ENCODE measurements at regions not wholly inside any gene's neighbourhood (a gene's known extent, or its start where the extent isn't known, plus 50 kb on each side); places are given as distances from the start of the nearest gene placed in this dataset.

DNA sequence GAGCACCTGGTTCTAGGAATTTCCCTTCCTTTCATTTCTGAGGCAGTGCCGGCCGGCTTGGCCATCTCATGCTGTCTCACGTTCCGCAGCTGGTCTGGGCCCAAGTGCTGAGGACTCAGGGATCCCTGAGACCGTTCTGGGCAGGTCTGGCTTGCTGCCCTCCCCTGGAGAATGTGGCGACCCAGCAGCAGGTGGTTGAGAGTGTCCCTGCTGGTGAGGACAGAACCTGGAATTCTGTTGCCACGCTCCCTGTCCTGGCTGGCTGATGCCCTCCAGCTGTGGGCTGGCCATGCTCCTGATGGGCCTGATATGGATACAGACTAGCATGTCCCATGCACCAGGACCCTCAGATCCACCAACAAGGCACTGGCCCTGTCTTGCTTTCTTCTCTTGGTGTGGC lies 114.0 kb upstream of the C1QTNF9B start:
- Histone ChIP-seq H3K36me3 (ENCODE audit: control insufficient read depth in 2 of 2, extremely low read depth in 1 of 2, insufficient read depth in 2 of 2, low read length in 2 of 2) (no peaks in the 10 kb centered on the region), H3K4me3 (ENCODE audit: control insufficient read depth in 2 of 3, extremely low read depth in 1 of 3, insufficient read depth in 2 of 3, low read depth in 1 of 3, low read length in 3 of 3) (no peak overlapping the region), H3K9ac (ENCODE audit: control insufficient read depth, extremely low read depth, insufficient read depth, low read length) (no peak overlapping the region), H3K9me1 (ENCODE audit: control insufficient read depth, extremely low read depth, insufficient read depth, low read length) (no peaks in the 10 kb centered on the region), H3K79me2 (ENCODE audit: control insufficient read depth, insufficient read depth, low read length) (no peaks in the 10 kb centered on the region), H3K27me3 (ENCODE audit: control insufficient read depth, extremely low read depth, insufficient read depth, low read length) (no peaks in the 10 kb centered on the region), H3K9me3 (ENCODE audit: control insufficient read depth, low read depth, low read length) (no peaks in the 10 kb centered on the region), H3K27ac (ENCODE audit: control insufficient read depth, insufficient read depth, low read length) (no peak overlapping the region), H4K20me1 (ENCODE audit: control insufficient read depth, extremely low read depth, insufficient read depth, low read length) (no peaks in the 10 kb centered on the region), H2AFZ (ENCODE audit: control insufficient read depth, low read length) (no peak overlapping the region), H3K4me2 (ENCODE audit: control insufficient read depth, extremely low read depth, insufficient read depth, low read depth, low read length) (no peak overlapping the region), H3K4me1 (ENCODE audit: control insufficient read depth, extremely low read depth, insufficient read depth, low read length) (no peaks in the 10 kb centered on the region)
- dilution Hi-C loops (cut with MboI; ENCODE audit: extremely low pct_ligation_motif_present, low sequenced_read_pairs) = no loop called here
- no peak for FAIRE-seq
- TF ChIP-seq CTCF (optimal IDR thresholded peaks at IDR 0.05 in 1 of 3, IDR thresholded peaks at IDR 0.05 in 1 of 3, conservative IDR thresholded peaks at IDR 0.05 in 1 of 3; ENCODE audit: extremely low read depth in 1 of 3, insufficient read depth in 2 of 3, low read length in 3 of 3) = no peak
- no peak for TF ChIP-seq EZH2 (IDR thresholded peaks at IDR 0.05; ENCODE audit: low read length)
- DNase-seq (ENCODE audit: low read depth, low spot score) = no peak

DNA sequence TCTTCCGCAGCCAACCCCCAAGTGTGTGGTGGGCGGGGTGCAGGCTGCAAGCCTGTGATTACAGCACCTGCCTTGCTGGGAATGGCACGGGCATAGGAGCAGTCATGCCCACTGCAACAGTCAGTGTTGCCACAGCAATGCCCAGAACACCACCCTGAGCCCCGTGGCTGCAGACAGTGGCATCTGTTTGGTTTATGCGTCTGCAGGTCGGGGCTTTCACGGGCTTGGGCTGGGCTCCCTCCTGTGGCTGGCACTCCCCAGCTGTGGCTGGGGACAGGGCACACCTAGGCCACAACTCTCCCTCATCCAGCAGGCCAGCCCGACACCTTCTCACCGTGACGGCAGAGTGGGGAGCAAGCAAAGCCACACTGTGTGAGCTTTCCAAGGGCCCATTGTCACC lies 115.3 kb upstream of the C1QTNF9B start:
- Histone ChIP-seq H3K4me3 (ENCODE audit: control insufficient read depth in 2 of 3, extremely low read depth in 1 of 3, insufficient read depth in 2 of 3, low read depth in 1 of 3, low read length in 3 of 3) (no peak overlapping the region), H3K79me2 (ENCODE audit: control insufficient read depth, insufficient read depth, low read length) (no peaks in the 10 kb centered on the region), H3K4me2 (ENCODE audit: control insufficient read depth, extremely low read depth, insufficient read depth, low read depth, low read length) (no peak overlapping the region), H3K9me1 (ENCODE audit: control insufficient read depth, extremely low read depth, insufficient read depth, low read length) (no peaks in the 10 kb centered on the region), H3K4me1 (ENCODE audit: control insufficient read depth, extremely low read depth, insufficient read depth, low read length) (no peaks in the 10 kb centered on the region), H2AFZ (ENCODE audit: control insufficient read depth, low read length) (no peak overlapping the region), H3K36me3 (ENCODE audit: control insufficient read depth in 2 of 2, extremely low read depth in 1 of 2, insufficient read depth in 2 of 2, low read length in 2 of 2) (no peaks in the 10 kb centered on the region), H3K27ac (ENCODE audit: control insufficient read depth, insufficient read depth, low read length) (no peak overlapping the region), H3K27me3 (ENCODE audit: control insufficient read depth, extremely low read depth, insufficient read depth, low read length) (no peaks in the 10 kb centered on the region), H3K9ac (ENCODE audit: control insufficient read depth, extremely low read depth, insufficient read depth, low read length) (no peak overlapping the region), H3K9me3 (ENCODE audit: control insufficient read depth, low read depth, low read length) (no peaks in the 10 kb centered on the region), H4K20me1 (ENCODE audit: control insufficient read depth, extremely low read depth, insufficient read depth, low read length) (no peaks in the 10 kb centered on the region)
- FAIRE-seq = no peak
- DNase-seq (ENCODE audit: low read depth, low spot score) = no peak
- TF ChIP-seq CTCF (optimal IDR thresholded peaks at IDR 0.05 in 1 of 3, IDR thresholded peaks at IDR 0.05 in 1 of 3, conservative IDR thresholded peaks at IDR 0.05 in 1 of 3; ENCODE audit: extremely low read depth in 1 of 3, insufficient read depth in 2 of 3, low read length in 3 of 3) = no peak
- TF ChIP-seq EZH2 (IDR thresholded peaks at IDR 0.05; ENCODE audit: low read length) = no peak
- dilution Hi-C loops (cut with MboI; ENCODE audit: extremely low pct_ligation_motif_present, low sequenced_read_pairs) = no loop called here
